ENCODE measurements at regions not wholly inside any gene's neighbourhood (a gene's known extent, or its start where the extent isn't known, plus 50 kb on each side); places are given as distances from the start of the nearest gene placed in this dataset.

GRCh38 chr2:21331625-21332370 lies 208.0 kb downstream of the TDRD15 start:
- Histone ChIP-seq H3K27me3 (ENCODE audit: control insufficient read depth, insufficient read depth, low read length) (no peaks in the 10 kb centered on the region), H3K4me3 (ENCODE audit: low read length) (no peak overlapping the region), H3K27ac (ENCODE audit: low read length) (no peak overlapping the region), H3K36me3 (ENCODE audit: control insufficient read depth, insufficient read depth, low read length) (no peaks in the 10 kb centered on the region), H3K4me1 (ENCODE audit: control insufficient read depth, insufficient read depth, low read length) (no peaks in the 10 kb centered on the region), H3K9me3 (ENCODE audit: control insufficient read depth, insufficient read depth, low read length) (no peaks in the 10 kb centered on the region)
- Mint-ChIP-seq H3K4me3 (no peak overlapping the region), H3K27ac (no peak overlapping the region), H3K27me3 (ENCODE audit: low read depth in 2 of 2) (no peaks in the 10 kb centered on the region), H3K4me1 (no peaks in the 10 kb centered on the region), H3K36me3 (no peaks in the 10 kb centered on the region), H3K9me3 (peaks cover 0 to 2% of the 10 kb centered on the region in 2 donors)
- 82% methylated on average over 2 of the region's 3 CpGs for WGBS (ENCODE audit: insufficient coverage)
- ATAC-seq (no peak), DNase-seq (no peak)
- intact Hi-C loops (cut with micrococcal nuclease) = no loop called here
- TF ChIP-seq CTCF (IDR thresholded peaks at IDR 0.05) = no peak

GRCh38 chr2:21332993-21333625 lies 209.3 kb downstream of the TDRD15 start:
- intact Hi-C loops (cut with micrococcal nuclease) = no loop called here
- H3K27ac ChIP-seq (ENCODE audit: low read length) = no peak overlapping the region
- no peaks in the 10 kb centered on the region for H3K36me3 ChIP-seq (ENCODE audit: control insufficient read depth, insufficient read depth, low read length)
- Mint-ChIP-seq H3K27ac (no peak overlapping the region), H3K36me3 (no peaks in the 10 kb centered on the region), H3K4me1 (no peaks in the 10 kb centered on the region), H3K9me3 (peaks cover 2 to 7% of the 10 kb centered on the region in 2 donors), H3K27me3 (ENCODE audit: low read depth in 2 of 2) (no peaks in the 10 kb centered on the region), H3K4me3 (no peak overlapping the region)
- WGBS (ENCODE audit: insufficient coverage) = 89% methylated on average over 5 of the region's 5 CpGs
- ATAC-seq (no peak), DNase-seq (no peak)
- no peaks in the 10 kb centered on the region for H3K9me3 ChIP-seq (ENCODE audit: control insufficient read depth, insufficient read depth, low read length)
- no peak for TF ChIP-seq CTCF (IDR thresholded peaks at IDR 0.05)
- H3K4me1 ChIP-seq (ENCODE audit: control insufficient read depth, insufficient read depth, low read length) = no peaks in the 10 kb centered on the region
- H3K4me3 ChIP-seq (ENCODE audit: low read length) = no peak overlapping the region
- no peaks in the 10 kb centered on the region for H3K27me3 ChIP-seq (ENCODE audit: control insufficient read depth, insufficient read depth, low read length)

- H3K4me1 ChIP-seq (ENCODE audit: control insufficient read depth, insufficient read depth, low read length) = no peaks in the 10 kb centered on the region
- no peak for TF ChIP-seq CTCF (IDR thresholded peaks at IDR 0.05)
- no peaks in the 10 kb centered on the region for H3K9me3 ChIP-seq (ENCODE audit: control insufficient read depth, insufficient read depth, low read length)
- ATAC-seq (no peak), DNase-seq (no peak)
- no peak overlapping the region for H3K27ac ChIP-seq (ENCODE audit: low read length)
- H3K36me3 ChIP-seq (ENCODE audit: control insufficient read depth, insufficient read depth, low read length) = no peaks in the 10 kb centered on the region
- intact Hi-C loops (cut with micrococcal nuclease) = no loop called here
- no peaks in the 10 kb centered on the region for H3K27me3 ChIP-seq (ENCODE audit: control insufficient read depth, insufficient read depth, low read length)
- 82% methylated on average over 1 of the region's 2 CpGs for WGBS (ENCODE audit: insufficient coverage)
- Mint-ChIP-seq H3K27me3 (ENCODE audit: low read depth in 2 of 2) (no peaks in the 10 kb centered on the region), H3K9me3 (peaks cover 2 to 10% of the 10 kb centered on the region in 2 donors), H3K36me3 (no peaks in the 10 kb centered on the region), H3K27ac (no peak overlapping the region), H3K4me1 (no peaks in the 10 kb centered on the region), H3K4me3 (no peak overlapping the region)
- no peak overlapping the region for H3K4me3 ChIP-seq (ENCODE audit: low read length)
These were observed 209.9 kb downstream of the TDRD15 start for GRCh38 chr2:21333684-21334083.
